SK-N-SH (cell line): ENCODE measurements at regions not wholly inside any gene's neighbourhood (a gene's known extent, or its start where the extent isn't known, plus 50 kb on each side); places are given as distances from the start of the nearest gene placed in this dataset.

Experiments
- CTCF ChIA-PET: fragments of 300-600, 350-600 bp; formaldehyde crosslinking; extraction: SDS; loops from one replicate; lab custom pipeline; 2021; lab: Yijun Ruan, JAX
- POLR2A ChIA-PET: fragments of 350-600 bp; sonication (Branson Sonifier 250); formaldehyde crosslinking; extraction: SDS; loops from one replicate; lab custom pipeline; 2020; ENCODE audit warnings: antibody characterized with exemption, inconsistent platforms; lab: Yijun Ruan, JAX
- DNase-seq: peaks from one replicate; pipeline ENCODE4 v3.0.0; 2012
- H2AFZ ChIP-seq: fragments of 200-600 bp; sonication (generic); 2 replicates; pipeline ENCODE4 v1.8.1; 2016; ENCODE audit warnings: antibody characterized with exemption, mild to moderate bottlenecking, low read depth
- H3F3A ChIP-seq: fragments of 200-600 bp; sonication (generic); replicated peaks from 2 replicates; pipeline ENCODE3; 2016; ENCODE audit warnings: antibody characterized with exemption, mild to moderate bottlenecking; ENCODE audit not compliant: insufficient read depth
- H3K27ac ChIP-seq, 2 experiments: fragments of 200-500 bp in 1 of 2; fragments of 200-600 bp in 1 of 2; sonication (Bioruptor generic) in 1 of 2; sonication (generic), shearing (Covaris generic) in 1 of 2; 2 replicates each; pipeline versions ENCODE4 v1.5.1 to v1.6.1; 2014 to 2016; ENCODE audit warnings: low read depth in 2 of 2, inconsistent platforms in 1 of 2, low read length in 1 of 2, mild to moderate bottlenecking in 1 of 2, mixed read lengths in 1 of 2
- H3K27me3 ChIP-seq: fragments of 200-600 bp; sonication (generic), shearing (Covaris generic); 2 replicates; pipeline ENCODE4 v1.6.1; 2016; ENCODE audit warnings: mixed run types; ENCODE audit not compliant: insufficient read depth
- H3K36me3 ChIP-seq, 2 experiments: fragments of 200-500 bp in 1 of 2; fragments of 200-600 bp in 1 of 2; sonication (Bioruptor generic) in 1 of 2; sonication (generic) in 1 of 2; replicated peaks in 1 of 2; 2 replicates each; pipeline versions ENCODE3 to v1.5.1; 2014 to 2016; ENCODE audit warnings: low read length in 1 of 2, mild to moderate bottlenecking in 1 of 2; ENCODE audit not compliant: insufficient read depth in 2 of 2, control insufficient read depth in 1 of 2
- H3K4me1 ChIP-seq, 2 experiments: fragments of 200-500 bp in 1 of 2; fragments of 200-600 bp in 1 of 2; sonication (Bioruptor generic) in 1 of 2; sonication (generic), shearing (Covaris generic) in 1 of 2; 2 replicates each; pipeline versions ENCODE4 v1.5.1 to v1.6.1; 2014 to 2016; ENCODE audit warnings: low read depth in 1 of 2, low read length in 1 of 2, mixed run types in 1 of 2; ENCODE audit not compliant: insufficient read depth in 2 of 2, control insufficient read depth in 1 of 2
- H3K4me2 ChIP-seq: fragments of 200-600 bp; sonication (generic), shearing (Covaris generic); 2 replicates; pipeline ENCODE4 v1.6.1; 2017; ENCODE audit warnings: mixed run types
- H3K4me3 ChIP-seq, 2 experiments: fragments of 200-500 bp in 1 of 2; fragments of 200-600 bp in 1 of 2; sonication (Bioruptor generic) in 1 of 2; sonication (generic), shearing (Covaris generic) in 1 of 2; 2 replicates each; pipeline versions ENCODE4 v1.5.1 to v1.8.1; 2014 to 2016; ENCODE audit warnings: low read depth in 2 of 2, inconsistent platforms in 1 of 2, low read length in 1 of 2, mild to moderate bottlenecking in 1 of 2, mixed read lengths in 1 of 2, moderate library complexity in 1 of 2
- H3K79me2 ChIP-seq: fragments of 200-600 bp; sonication (generic); 2 replicates; pipeline ENCODE4 v1.8.1; 2017; ENCODE audit warnings: mild to moderate bottlenecking; ENCODE audit not compliant: insufficient read depth
- H3K9ac ChIP-seq: fragments of 200-600 bp; sonication (generic); 2 replicates; pipeline ENCODE4 v1.6.1; 2017; ENCODE audit warnings: mixed run types
- H3K9me2 ChIP-seq: fragments of 200-600 bp; sonication (generic); 2 replicates; pipeline ENCODE4 v1.6.1; 2017; ENCODE audit warnings: mixed run types
- H3K9me3 ChIP-seq: fragments of 200-600 bp; sonication (generic); 2 replicates; pipeline ENCODE4 v1.6.1; 2017; ENCODE audit warnings: mixed run types, mild to moderate bottlenecking, moderate library complexity
- H4K20me1 ChIP-seq: fragments of 200-600 bp; sonication (generic); 2 replicates; pipeline ENCODE4 v1.6.1; 2017; ENCODE audit warnings: mild to moderate bottlenecking, mixed run types; ENCODE audit not compliant: insufficient read depth
- CTCF ChIP-seq: fragments of 200-600 bp; sonication (generic); IDR thresholded peaks from 2 replicates; pipeline ENCODE4 v1.6.1; 2017; ENCODE audit warnings: antibody characterized with exemption, mild to moderate bottlenecking, moderate library complexity
- ELF1 ChIP-seq: IDR thresholded peaks from 2 replicates; pipeline ENCODE4 v1.4.0; 2012
- EP300 ChIP-seq, 2 experiments: IDR thresholded peaks; 2 replicates each; pipeline versions ENCODE4 v1.4.0 to v1.6.1; 2012; ENCODE audit warnings: borderline replicate concordance in 1 of 2, low read depth in 1 of 2, low read length in 1 of 2
- FOXJ3 ChIP-seq: sonication (generic); formaldehyde crosslinking; IDR thresholded peaks from 2 replicates; pipeline ENCODE4 v1.5.1; 2020; ENCODE audit warnings: mild to moderate bottlenecking, missing genetic modification reagents
- GABPA ChIP-seq: IDR thresholded peaks from 2 replicates; pipeline ENCODE4 v1.4.0; 2012; ENCODE audit warnings: low read depth, mild to moderate bottlenecking
- IRF3 ChIP-seq: fragments of 150-350 bp; IDR thresholded peaks from 2 replicates; pipeline ENCODE4 v1.6.1; 2016; ENCODE audit warnings: mild to moderate bottlenecking, low read depth, low read length
- JUND ChIP-seq: IDR thresholded peaks from 2 replicates; pipeline ENCODE4 v1.4.0; 2012
- MAX ChIP-seq: IDR thresholded peaks from 2 replicates; pipeline ENCODE4 v1.4.0; 2012; ENCODE audit warnings: low read depth
- MEF2A ChIP-seq: IDR thresholded peaks from 2 replicates; pipeline ENCODE4 v1.4.0; 2012; ENCODE audit warnings: low read depth, borderline replicate concordance
- MXI1 ChIP-seq: IDR thresholded peaks from 2 replicates; pipeline ENCODE4 v1.6.1; 2012; ENCODE audit warnings: mild to moderate bottlenecking, low read depth, low read length, improper control_type of control experiment
- POLR2AphosphoS5 ChIP-seq: IDR thresholded peaks from 2 replicates; pipeline ENCODE4 v1.6.1; 2012; ENCODE audit warnings: low read depth, low read length
- RCOR1 ChIP-seq: fragments of 150-350 bp; IDR thresholded peaks from 2 replicates; pipeline ENCODE4 v1.6.1; 2017; ENCODE audit warnings: antibody characterized with exemption, low read length
- RXRA ChIP-seq: IDR thresholded peaks from 2 replicates; pipeline ENCODE4 v1.4.0; 2012; ENCODE audit warnings: low read depth, mild to moderate bottlenecking, borderline replicate concordance
- TAF1 ChIP-seq: IDR thresholded peaks from 2 replicates; pipeline ENCODE4 v1.6.1; 2012; ENCODE audit warnings: low read depth, mild to moderate bottlenecking, low read length, moderate library complexity, borderline replicate concordance
- USF1 ChIP-seq: IDR thresholded peaks from 2 replicates; pipeline ENCODE4 v1.4.0; 2012; ENCODE audit warnings: low read depth, borderline replicate concordance
- YY1 ChIP-seq: IDR thresholded peaks from 2 replicates; pipeline ENCODE4 v1.4.0; 2012; ENCODE audit warnings: low read depth, mild to moderate bottlenecking
- WGBS: methylation state at CpG from one replicate; pipeline ENCODE4 v1.1.6; 2017; ENCODE audit warnings: low lambda C conversion rate; 5-methylcytosine and 5-hydroxymethylcytosine counted together

- TF ChIP-seq RCOR1: no peak
- no peak for TF ChIP-seq USF1
- no peak for TF ChIP-seq GABPA
- TF ChIP-seq IRF3: no peak
- TF ChIP-seq MEF2A: no peak
- no peak for TF ChIP-seq ELF1
- POLR2A ChIA-PET: no interaction called here
Measured at GRCh38 chr1:91152331-91152730, 130.5 kb upstream of the ZNF644 start.

GRCh38 chr1:91151702-91152101 is 129.9 kb upstream of the ZNF644 start:
- no peak for TF ChIP-seq YY1
- no peak for TF ChIP-seq RXRA
- no peak for TF ChIP-seq POLR2AphosphoS5
- no peak for TF ChIP-seq RCOR1
- TF ChIP-seq TAF1: no peak
- no peak for TF ChIP-seq MAX
- TF ChIP-seq JUND: no peak
- H3K4me3 ChIP-seq: no peak overlapping the region
- ChIA-PET POLR2A (no interaction called here), CTCF (no interaction called here)
- H3K9me2 ChIP-seq: no peaks in the 10 kb centered on the region
- 0% methylated on average over 1 of the region's 1 CpG for WGBS
- no peaks in the 10 kb centered on the region for H3K36me3 ChIP-seq
- no peak overlapping the region for H3K9ac ChIP-seq
- H2AFZ ChIP-seq: no peak overlapping the region
- no peaks in the 10 kb centered on the region; the same call in 1 of the 2 replicates for H3K27me3 ChIP-seq
- H3K4me2 ChIP-seq: no peak overlapping the region
- no peaks in the 10 kb centered on the region for H3K9me3 ChIP-seq
- H3F3A ChIP-seq: no peaks in the 10 kb centered on the region
- H4K20me1 ChIP-seq: no peaks in the 10 kb centered on the region
- no peaks in the 10 kb centered on the region for H3K4me1 ChIP-seq
- no peak overlapping the region for H3K27ac ChIP-seq
- H3K79me2 ChIP-seq: no peaks in the 10 kb centered on the region
- no peak for DNase-seq

More at GRCh38 chr1:91152331-91152730, 130.5 kb upstream of the ZNF644 start:
- Histone ChIP-seq H3F3A (no peaks in the 10 kb centered on the region), H4K20me1 (no peaks in the 10 kb centered on the region), H3K79me2 (no peaks in the 10 kb centered on the region), H2AFZ (no peak overlapping the region), H3K4me3 (no peak overlapping the region), H3K4me1 (no peaks in the 10 kb centered on the region), H3K27ac (no peak overlapping the region), H3K9me3 (no peaks in the 10 kb centered on the region), H3K27me3 (no peaks in the 10 kb centered on the region; the same call in 1 of the 2 replicates), H3K9ac (no peak overlapping the region), H3K4me2 (no peak overlapping the region), H3K9me2 (no peaks in the 10 kb centered on the region), H3K36me3 (no peaks in the 10 kb centered on the region)
- 68% methylated on average over 5 of the region's 5 CpGs for WGBS
- DNase-seq: no peak
- CTCF ChIA-PET: interaction anchor here (5.4 kb wide), 1 partner anchor 14 kb away, joined by 29 read pairs; no protein-coding TSS in a partner anchor

- 4% methylated on average over 3 of the region's 3 CpGs for WGBS
- H3K9me3 ChIP-seq: no peaks in the 10 kb centered on the region
- no peaks in the 10 kb centered on the region; the same call in 1 of the 2 replicates for H3K27me3 ChIP-seq
- no peaks in the 10 kb centered on the region for H3K9me2 ChIP-seq
- H3K36me3 ChIP-seq: no peaks in the 10 kb centered on the region
- H2AFZ ChIP-seq: no peak overlapping the region
- H3K9ac ChIP-seq: no peak overlapping the region
- no peaks in the 10 kb centered on the region for H4K20me1 ChIP-seq
- H3K79me2 ChIP-seq: no peaks in the 10 kb centered on the region
- H3K27ac ChIP-seq: no peak overlapping the region
- H3K4me2 ChIP-seq: no peak overlapping the region
- H3K4me3 ChIP-seq: no peak overlapping the region
- POLR2A ChIA-PET: no interaction called here
- CTCF ChIA-PET: interaction anchor here (0.6 to 1.4 kb wide), 4 partner anchors 16 to 88 kb away, joined by 3 to 7 read pairs (median 4); no protein-coding TSS in a partner anchor
- no peaks in the 10 kb centered on the region for H3F3A ChIP-seq
- H3K4me1 ChIP-seq: no peaks in the 10 kb centered on the region
- DNase-seq: no peak
- TF ChIP-seq POLR2AphosphoS5 (no peak), TAF1 (no peak), RXRA (no peak), GABPA (no peak), MEF2A (no peak), MXI1 (no peak), IRF3 (no peak), YY1 (no peak), RCOR1 (no peak), FOXJ3 (CRISPR knock-in tag) (no peak), USF1 (no peak), EP300 (IDR thresholded peaks at IDR 0.05; ENCODE audit: borderline replicate concordance in 1 of 2, low read depth in 1 of 2, low read length in 1 of 2) (no peak), CTCF (no peak)
Measured at GRCh38 chr1:91148641-91149069, 126.8 kb upstream of the ZNF644 start.
